H9 (cell line): ENCODE measurements at regions not wholly inside any gene's neighbourhood (a gene's known extent, or its start where the extent isn't known, plus 50 kb on each side); places are given as distances from the start of the nearest gene placed in this dataset.
A peak's percentile ranks its signal among the peaks of the same experiment; 100 is the strongest.

ENCODE experiments used
- DNase-seq: peaks from one replicate; pipeline ENCODE4 v3.0.0-alpha.2; 2017
- H2AFZ ChIP-seq: one replicate; pipeline ENCODE4 v1.6.1; 2013; ENCODE audit warnings: mild to moderate bottlenecking, low read length, control low read depth, moderate library complexity
- H2AK5ac ChIP-seq: 2 replicates; pipeline ENCODE4 v1.6.1; 2013; ENCODE audit warnings: low read length, control low read depth, mixed read lengths; ENCODE audit not compliant: insufficient read length
- H2BK120ac ChIP-seq: one replicate; pipeline ENCODE4 v1.6.1; 2013; ENCODE audit warnings: low read depth, mild to moderate bottlenecking, low read length, control low read depth, inconsistent platforms; ENCODE audit not compliant: poor library complexity, severe bottlenecking
- H2BK12ac ChIP-seq: 2 replicates; pipeline ENCODE4 v1.6.1; 2013; ENCODE audit warnings: low read length, control low read depth, mixed read lengths, low read depth; ENCODE audit not compliant: insufficient read length
- H2BK15ac ChIP-seq: 2 replicates; pipeline ENCODE4 v1.6.1; 2013; ENCODE audit warnings: low read depth, low read length, control low read depth
- H2BK20ac ChIP-seq: one replicate; pipeline ENCODE4 v1.6.1; 2013; ENCODE audit warnings: low read depth, mild to moderate bottlenecking, low read length, control low read depth, inconsistent platforms; ENCODE audit not compliant: poor library complexity, severe bottlenecking
- H2BK5ac ChIP-seq: 2 replicates; pipeline ENCODE4 v1.6.1; 2013; ENCODE audit warnings: low read length, control low read depth, mixed read lengths; ENCODE audit not compliant: insufficient read length
- H3K14ac ChIP-seq: 2 replicates; pipeline ENCODE4 v1.6.1; 2013; ENCODE audit warnings: low read length, control low read depth; ENCODE audit not compliant: insufficient read depth
- H3K18ac ChIP-seq: 2 replicates; pipeline ENCODE4 v1.6.1; 2013; ENCODE audit warnings: low read depth, mild to moderate bottlenecking, mixed read lengths, low read length, control low read depth; ENCODE audit not compliant: insufficient read length
- H3K23ac ChIP-seq: 2 replicates; pipeline ENCODE4 v1.6.1; 2013; ENCODE audit warnings: low read length, control low read depth, mixed read lengths, low read depth; ENCODE audit not compliant: insufficient read length
- H3K23me2 ChIP-seq: 2 replicates; pipeline ENCODE4 v1.6.1; 2013; ENCODE audit warnings: low read depth, mild to moderate bottlenecking, mixed read lengths, low read length, control low read depth; ENCODE audit not compliant: insufficient read length, poor library complexity, severe bottlenecking
- H3K27ac ChIP-seq: 2 replicates; pipeline ENCODE4 v1.5.1; 2013; ENCODE audit warnings: low read length, control low read depth, mixed read lengths, low read depth; ENCODE audit not compliant: insufficient read length
- H3K27me3 ChIP-seq: 2 replicates; pipeline ENCODE4 v1.6.1; 2013; ENCODE audit warnings: low read length, control low read depth, inconsistent platforms; ENCODE audit not compliant: insufficient read depth
- H3K4ac ChIP-seq: 2 replicates; pipeline ENCODE4 v1.6.1; 2013; ENCODE audit warnings: low read depth, mild to moderate bottlenecking, control low read depth, inconsistent platforms, low read length, moderate library complexity
- H3K4me1 ChIP-seq: 2 replicates; pipeline ENCODE4 v1.6.1; 2013; ENCODE audit warnings: low read length, control low read depth, inconsistent platforms; ENCODE audit not compliant: insufficient read depth
- H3K4me2 ChIP-seq: 2 replicates; pipeline ENCODE4 v1.6.1; 2013; ENCODE audit warnings: low read length, control low read depth, mixed read lengths; ENCODE audit not compliant: insufficient read length, insufficient read depth
- H3K56ac ChIP-seq: 2 replicates; pipeline ENCODE4 v1.6.1; 2013; ENCODE audit warnings: low read depth, mild to moderate bottlenecking, mixed read lengths, low read length, control low read depth; ENCODE audit not compliant: insufficient read length
- H3K79me1 ChIP-seq: 2 replicates; pipeline ENCODE4 v1.6.1; 2013; ENCODE audit warnings: low read depth, mild to moderate bottlenecking, moderate library complexity, low read length, control low read depth, inconsistent platforms; ENCODE audit not compliant: insufficient read depth, poor library complexity, severe bottlenecking
- H3K79me2 ChIP-seq: 2 replicates; pipeline ENCODE4 v1.6.1; 2013; ENCODE audit warnings: low read length, control low read depth, inconsistent platforms; ENCODE audit not compliant: insufficient read depth
- H3K9ac ChIP-seq: 2 replicates; pipeline ENCODE4 v1.6.1; 2013; ENCODE audit warnings: low read length, control low read depth, mixed read lengths; ENCODE audit not compliant: insufficient read length; ENCODE audit errors: extremely low read depth
- H3K9me3 ChIP-seq: one replicate; pipeline ENCODE4 v1.6.1; 2013; ENCODE audit warnings: low read depth, low read length, inconsistent platforms; ENCODE audit not compliant: control insufficient read depth
- H3T11ph ChIP-seq: one replicate; pipeline ENCODE4 v1.6.1; 2013; ENCODE audit warnings: mild to moderate bottlenecking, low read length, control low read depth, inconsistent platforms
- H4K20me1 ChIP-seq: one replicate; pipeline ENCODE4 v1.6.1; 2013; ENCODE audit not compliant: control insufficient read depth, insufficient read length, insufficient read depth
- H4K5ac ChIP-seq: 2 replicates; pipeline ENCODE4 v1.6.1; 2013; ENCODE audit warnings: low read depth, mild to moderate bottlenecking, mixed read lengths, low read length, control low read depth; ENCODE audit not compliant: insufficient read length
- H4K8ac ChIP-seq: replicated peaks from 2 replicates; pipeline ENCODE4 v1.6.1; 2013; ENCODE audit warnings: low read length, control low read depth, mixed read lengths, low read depth; ENCODE audit not compliant: insufficient read length
- H4K91ac ChIP-seq: 2 replicates; pipeline ENCODE4 v1.6.1; 2013; ENCODE audit warnings: low read depth, mild to moderate bottlenecking, moderate library complexity, mixed read lengths, low read length, control low read depth; ENCODE audit not compliant: insufficient read length
- H3K27ac Mint-ChIP-seq, 3 experiments: 2 replicates in 2 of 3; 3 replicates in 1 of 3; pipeline ENCODE4 v1.8.0; 2020 to 2021; ENCODE audit warnings: mixed read lengths in 3 of 3, mild to moderate bottlenecking in 1 of 3, moderate library complexity in 1 of 3
- H3K27me3 Mint-ChIP-seq: 2 replicates; pipeline ENCODE4 v1.8.0; 2021; ENCODE audit warnings: low read depth, mild to moderate bottlenecking, moderate library complexity, mixed read lengths
- H3K36me3 Mint-ChIP-seq, 3 experiments: 2 replicates in 2 of 3; 3 replicates in 1 of 3; pipeline ENCODE4 v1.8.0; 2020 to 2021; ENCODE audit warnings: low read depth in 3 of 3, mixed read lengths in 3 of 3; ENCODE audit not compliant: insufficient read depth in 1 of 3
- H3K4me1 Mint-ChIP-seq, 2 experiments: 2 replicates each; pipeline ENCODE4 v1.8.0; 2020; ENCODE audit warnings: mixed read lengths in 2 of 2
- H3K4me3 Mint-ChIP-seq, 2 experiments: 2 replicates in 1 of 2; 3 replicates in 1 of 2; pipeline ENCODE4 v1.8.0; 2020 to 2021; ENCODE audit warnings: mild to moderate bottlenecking in 2 of 2, mixed read lengths in 2 of 2, moderate library complexity in 1 of 2
- H3K9me3 Mint-ChIP-seq, 2 experiments: 2 replicates in 1 of 2; 3 replicates in 1 of 2; pipeline ENCODE4 v1.8.0; 2020; ENCODE audit warnings: mild to moderate bottlenecking in 2 of 2, mixed read lengths in 2 of 2, moderate library complexity in 1 of 2
- CTCF ChIP-seq: fragments of 200-600 bp; sonication (generic); conservative IDR thresholded peaks from 3 replicates; pipeline ENCODE4 v1.8.0; 2021; ENCODE audit warnings: antibody characterized with exemption, mild to moderate bottlenecking
- WGBS: extraction: QIAGEN DNeasy Blood & Tissue Kit; methylation state at CpG from one replicate; pipeline ENCODE4 v1.1.7; 2013; ENCODE audit warnings: missing lambda C conversion rate, low lambda C conversion rate, mixed read lengths; ENCODE audit not compliant: insufficient read length; ENCODE audit errors: extremely low coverage; 5-methylcytosine and 5-hydroxymethylcytosine counted together

GRCh38 chr6:97456070-97456469, 173.1 kb upstream of the MMS22L start:
- Histone ChIP-seq H2AFZ (no peak overlapping the region), H2BK15ac (no peak overlapping the region), H3K9ac (no peak overlapping the region), H3K23ac (no peak overlapping the region), H3T11ph (no peak overlapping the region), H3K18ac (no peak overlapping the region), H2BK12ac (no peak overlapping the region), H3K79me2 (no peaks in the 10 kb centered on the region), H2BK120ac (no peak overlapping the region), H3K56ac (no peak overlapping the region), H3K23me2 (no peaks in the 10 kb centered on the region), H3K27ac (no peak overlapping the region), H4K8ac (no peak overlapping the region), H3K79me1 (no peaks in the 10 kb centered on the region), H3K4me1 (peaks cover 3% of the 10 kb centered on the region; the same call in 1 of the 2 replicates), H4K20me1 (no peaks in the 10 kb centered on the region), H2AK5ac (no peak overlapping the region), H4K91ac (no peak overlapping the region), H4K5ac (no peak overlapping the region), H3K27me3 (no peaks in the 10 kb centered on the region), H3K9me3 (no peaks in the 10 kb centered on the region), H3K4ac (no peak overlapping the region), H3K14ac (no peak overlapping the region), H2BK20ac (no peak overlapping the region), H3K4me2 (no peak overlapping the region), H2BK5ac (no peak overlapping the region)
- no peaks in the 10 kb centered on the region for H3K27me3 Mint-ChIP-seq
- peak; percentile 35; the same call in 2 of the 3 replicates for TF ChIP-seq CTCF
- H3K27ac Mint-ChIP-seq: no peak overlapping the region
- no CpG with 5 or more reads among the region's 3 CpGs for WGBS
- H3K36me3 Mint-ChIP-seq: no peaks in the 10 kb centered on the region
- H3K4me3 Mint-ChIP-seq: no peak overlapping the region
- no peak for DNase-seq
- no peaks in the 10 kb centered on the region for H3K9me3 Mint-ChIP-seq
- peaks cover 4 to 5% of the 10 kb centered on the region in 2 experiments; a peak in 3 of 4 replicates for H3K4me1 Mint-ChIP-seq
